Sigmoid colon (tissue), 6 donors: ENCODE measurements at regions not wholly inside any gene's neighbourhood (a gene's known extent, or its start where the extent isn't known, plus 50 kb on each side); places are given as distances from the start of the nearest gene placed in this dataset.

Source experiments
- DNase-seq: peaks from one replicate; pipeline ENCODE4 v3.0.0-alpha.2; 2019
- H3K27ac ChIP-seq, 4 donors: fragments of 200-600 bp; sonication (generic); one replicate each; pipeline ENCODE4 v1.5.1; 2016 to 2019; ENCODE audit warnings: mild to moderate bottlenecking in 1 of 4
- H3K27me3 ChIP-seq, 3 donors: fragments of 200-600 bp; sonication (generic); one replicate each; pipeline ENCODE4 v1.5.1; 2019; ENCODE audit warnings: mild to moderate bottlenecking in 1 of 3
- H3K36me3 ChIP-seq, 4 donors: fragments of 200-600 bp; sonication (generic); one replicate each; pipeline ENCODE4 v1.5.1; 2016 to 2019
- H3K4me1 ChIP-seq, 4 donors: fragments of 200-600 bp; sonication (generic); one replicate each; pipeline ENCODE4 v1.5.1; 2017 to 2019
- H3K4me3 ChIP-seq, 4 donors: fragments of 200-600 bp; sonication (generic); one replicate each; pipeline ENCODE4 v1.5.1; 2017 to 2019; ENCODE audit warnings: mild to moderate bottlenecking in 2 of 4, moderate library complexity in 1 of 4
- H3K9me3 ChIP-seq, 4 donors: fragments of 200-600 bp in 3 of 4; sonication (generic) in 3 of 4; one replicate each; pipeline versions ENCODE4 v1.5.1 to v1.6.1; 2013 to 2019
- CTCF ChIP-seq, 4 experiments: fragments of 450-650 bp in 3 of 4; fragments of 200-600 bp in 1 of 4; IDR thresholded peaks; one replicate each; pipeline ENCODE4 v1.5.1; 2016 to 2019; ENCODE audit warnings: antibody characterized with exemption in 4 of 4, mild to moderate bottlenecking in 3 of 4, moderate library complexity in 2 of 4
- EP300 ChIP-seq, 4 donors: sonication (generic); formaldehyde crosslinking; IDR thresholded peaks; one replicate each; pipeline ENCODE4 v1.6.1; 2017; ENCODE audit warnings: antibody characterized with exemption in 4 of 4
- POLR2A ChIP-seq, 2 donors: fragments of 450-650 bp; IDR thresholded peaks; one replicate each; pipeline ENCODE4 v1.6.1; 2016; ENCODE audit warnings: antibody characterized with exemption in 2 of 2, mild to moderate bottlenecking in 2 of 2, moderate library complexity in 2 of 2
- POLR2AphosphoS5 ChIP-seq, 4 donors: sonication (generic); formaldehyde crosslinking; IDR thresholded peaks; one replicate each; pipeline ENCODE4 v1.6.1; 2017; ENCODE audit warnings: antibody characterized with exemption in 4 of 4
- WGBS, 2 donors: extraction: QIAGEN DNeasy Blood & Tissue Kit; methylation state at CpG; one replicate each; pipeline ENCODE4 v1.1.7; 2013; 5-methylcytosine and 5-hydroxymethylcytosine counted together
- intact Hi-C: fragments of 100-400 bp; cut with DNase I; formaldehyde crosslinking; loops from one replicate; pipeline ENCODE4 v1.15.1; 2023
- donor health status: healthy with polysubstance abuse.
- donor health status: healthy.

- DNase-seq, result no peak
- TF ChIP-seq POLR2AphosphoS5 (IDR thresholded peaks at IDR 0.05) (no peak), CTCF (IDR thresholded peaks at IDR 0.05) (no peak)
- intact Hi-C loops, result no loop called here
Measured at GRCh38 chr2:128715360-128715759, 396.7 kb upstream of the HS6ST1 start.

GRCh38 chr2:128716299-128716721, 397.6 kb upstream of the HS6ST1 start:
- H3K36me3 ChIP-seq, result no peaks in the 10 kb centered on the region
- no peaks in the 10 kb centered on the region for H3K9me3 ChIP-seq
- no peak overlapping the region for H3K4me3 ChIP-seq
- H3K27me3 ChIP-seq, result no peaks in the 10 kb centered on the region
- TF ChIP-seq CTCF (IDR thresholded peaks at IDR 0.05) (no peak), POLR2AphosphoS5 (IDR thresholded peaks at IDR 0.05) (no peak), EP300 (IDR thresholded peaks at IDR 0.05) (no peak), POLR2A (IDR thresholded peaks at IDR 0.05) (no peak)
- no peak for DNase-seq
- H3K27ac ChIP-seq, result no peak overlapping the region
- 56 to 78% methylated on average over 8 of the region's 8 CpGs for WGBS, 2 donors
- H3K4me1 ChIP-seq, result no peaks in the 10 kb centered on the region
- intact Hi-C loops, result no loop called here

More at GRCh38 chr2:128715360-128715759, 396.7 kb upstream of the HS6ST1 start:
- H3K27ac ChIP-seq, result no peak overlapping the region
- WGBS, 2 donors, result 83 to 86% methylated on average over 7 of the region's 7 CpGs
- no peaks in the 10 kb centered on the region for H3K36me3 ChIP-seq
- H3K27me3 ChIP-seq, result no peaks in the 10 kb centered on the region
- H3K9me3 ChIP-seq, result no peaks in the 10 kb centered on the region
- no peak overlapping the region for H3K4me3 ChIP-seq
- no peaks in the 10 kb centered on the region for H3K4me1 ChIP-seq

GRCh38 chr2:128717758-128718710, 399.4 kb upstream of the HS6ST1 start:
- no peak for DNase-seq
- H3K4me3 ChIP-seq, result no peak overlapping the region
- H3K27me3 ChIP-seq, result no peaks in the 10 kb centered on the region
- intact Hi-C loops, result no loop called here
- no peak for TF ChIP-seq CTCF (IDR thresholded peaks at IDR 0.05)
- TF ChIP-seq POLR2AphosphoS5 (IDR thresholded peaks at IDR 0.05), result no peak
- no peak for TF ChIP-seq EP300 (IDR thresholded peaks at IDR 0.05)
- no peak for TF ChIP-seq POLR2A (IDR thresholded peaks at IDR 0.05)
- no peaks in the 10 kb centered on the region for H3K36me3 ChIP-seq
- WGBS, 2 donors, result 70 to 86% methylated on average over 8 of the region's 8 CpGs
- no peak overlapping the region for H3K27ac ChIP-seq
- H3K4me1 ChIP-seq, result no peaks in the 10 kb centered on the region
- H3K9me3 ChIP-seq, result no peaks in the 10 kb centered on the region

- intact Hi-C loops, result no loop called here
- 71 to 75% methylated on average over 4 of the region's 4 CpGs for WGBS, 2 donors
Measured at GRCh38 chr2:128720080-128721022, 401.7 kb upstream of the HS6ST1 start.

More at GRCh38 chr2:128720080-128721022, 401.7 kb upstream of the HS6ST1 start:
- Histone ChIP-seq H3K4me3 (no peak overlapping the region), H3K4me1 (no peaks in the 10 kb centered on the region), H3K36me3 (no peaks in the 10 kb centered on the region), H3K27me3 (no peaks in the 10 kb centered on the region), H3K9me3 (no peaks in the 10 kb centered on the region), H3K27ac (no peak overlapping the region)
- TF ChIP-seq POLR2AphosphoS5 (IDR thresholded peaks at IDR 0.05) (no peak), EP300 (IDR thresholded peaks at IDR 0.05) (no peak), POLR2A (IDR thresholded peaks at IDR 0.05) (no peak), CTCF (IDR thresholded peaks at IDR 0.05) (no peak)
- DNase-seq, result no peak
